HUES64 (cell line): ENCODE measurements at regions not wholly inside any gene's neighbourhood (a gene's known extent, or its start where the extent isn't known, plus 50 kb on each side); places are given as distances from the start of the nearest gene placed in this dataset.
"Not testable (repeated sequence)": the region's sequence is repeated elsewhere in the genome, so short reads cannot be mapped to it uniquely, and the experiment has no call there.

Experiments
- H3K27ac ChIP-seq: 2 replicates; pipeline ENCODE4 v1.7.0; 2013; ENCODE audit warnings: low read depth, low read length, inconsistent platforms
- H3K27me3 ChIP-seq: 2 replicates; pipeline ENCODE4 v1.6.1; 2013; ENCODE audit warnings: mild to moderate bottlenecking, low read length; ENCODE audit not compliant: insufficient read depth
- H3K36me3 ChIP-seq: 2 replicates; pipeline ENCODE4 v1.6.1; 2013; ENCODE audit warnings: mild to moderate bottlenecking, low read length; ENCODE audit not compliant: insufficient read depth
- H3K4me1 ChIP-seq: 2 replicates; pipeline ENCODE4 v1.6.1; 2013; ENCODE audit warnings: mild to moderate bottlenecking, low read length, moderate library complexity; ENCODE audit not compliant: insufficient read depth
- H3K4me3 ChIP-seq: 2 replicates; pipeline ENCODE4 v1.5.1; 2013; ENCODE audit warnings: mild to moderate bottlenecking, low read length, moderate library complexity
- H3K9ac ChIP-seq: 2 replicates; pipeline ENCODE4 v1.6.1; 2013; ENCODE audit warnings: mild to moderate bottlenecking, low read depth, low read length
- H3K9me3 ChIP-seq: 2 replicates; pipeline ENCODE4 v1.6.1; 2013; ENCODE audit warnings: low read depth, low read length; ENCODE audit not compliant: insufficient read depth
- WGBS: fragments of 150-250, 120-280 bp; methylation state at CpG from one replicate; pipeline ENCODE4 v1.1.7; 2013; ENCODE audit warnings: missing lambda C conversion rate; 5-methylcytosine and 5-hydroxymethylcytosine counted together

- H3K4me3 ChIP-seq, result no peak overlapping the region
- H3K27me3 ChIP-seq, result no peaks in the 10 kb centered on the region
- peaks cover 3% of the 10 kb centered on the region; the same call in 1 of the 2 replicates for H3K9me3 ChIP-seq
- no peak overlapping the region for H3K9ac ChIP-seq
- peaks cover 10% of the 10 kb centered on the region; the same call in 1 of the 2 replicates for H3K4me1 ChIP-seq
- WGBS, result 93% methylated on average over 12 of the region's 12 CpGs
- no peak overlapping the region for H3K27ac ChIP-seq
- H3K36me3 ChIP-seq, result no peaks in the 10 kb centered on the region
These were observed 89.7 kb upstream of the SH3BP4 start for GRCh38 chr2:234861841-234862735.

GRCh38 chr2:234859330-234859872, 92.4 kb upstream of the SH3BP4 start:
- H3K27me3 ChIP-seq, H3K27ac ChIP-seq, H3K36me3 ChIP-seq, H3K9ac ChIP-seq, H3K4me3 ChIP-seq, H3K9me3 ChIP-seq: not testable (repeated sequence)
- 95% methylated on average over 8 of the region's 8 CpGs for WGBS
- peaks cover 10% of the 10 kb centered on the region; the same call in 1 of the 2 replicates for H3K4me1 ChIP-seq

- 71% methylated on average over 6 of the region's 6 CpGs for WGBS
- Histone ChIP-seq H3K36me3 (no peaks in the 10 kb centered on the region), H3K9ac (no peak overlapping the region), H3K9me3 (0 out of 2 replicates have a peak, but pooled peaks cover 5% of the 10 kb centered on the region), H3K27me3 (no peaks in the 10 kb centered on the region), H3K4me1 (peaks cover 10% of the 10 kb centered on the region; the same call in 1 of the 2 replicates), H3K4me3 (no peak overlapping the region), H3K27ac (no peak overlapping the region)
These were observed 93.0 kb upstream of the SH3BP4 start for GRCh38 chr2:234858790-234859329.

GRCh38 chr2:234858145-234858544, 93.7 kb upstream of the SH3BP4 start:
- H3K4me3 ChIP-seq, result no peak overlapping the region
- 73% methylated on average over 7 of the region's 7 CpGs for WGBS
- no peak overlapping the region for H3K27ac ChIP-seq
- peaks cover 10% of the 10 kb centered on the region; the same call in 1 of the 2 replicates for H3K4me1 ChIP-seq
- H3K36me3 ChIP-seq, result no peaks in the 10 kb centered on the region
- 0 out of 2 replicates have a peak, but pooled peaks cover 5% of the 10 kb centered on the region for H3K9me3 ChIP-seq
- H3K9ac ChIP-seq, result no peak overlapping the region
- no peaks in the 10 kb centered on the region for H3K27me3 ChIP-seq

- Histone ChIP-seq H3K36me3 (no peaks in the 10 kb centered on the region), H3K9ac (no peak overlapping the region), H3K27ac (no peak overlapping the region), H3K4me3 (no peak overlapping the region), H3K4me1 (peaks cover 11% of the 10 kb centered on the region), H3K27me3 (no peaks in the 10 kb centered on the region), H3K9me3 (0 out of 2 replicates have a peak, but pooled peaks cover 5% of the 10 kb centered on the region)
- WGBS, result 90% methylated on average over 1 of the region's 2 CpGs
These were observed 98.1 kb upstream of the SH3BP4 start for GRCh38 chr2:234853729-234854128.

GRCh38 chr2:234852941-234853340, 98.9 kb upstream of the SH3BP4 start:
- H3K9me3 ChIP-seq, result 0 out of 2 replicates have a peak, but pooled peaks cover 5% of the 10 kb centered on the region
- WGBS, result 93% methylated on average over 5 of the region's 5 CpGs
- no peaks in the 10 kb centered on the region for H3K36me3 ChIP-seq
- H3K9ac ChIP-seq, result no peak overlapping the region
- no peaks in the 10 kb centered on the region for H3K27me3 ChIP-seq
- H3K4me1 ChIP-seq, result peaks cover 12% of the 10 kb centered on the region
- no peak overlapping the region for H3K4me3 ChIP-seq
- no peak overlapping the region for H3K27ac ChIP-seq

GRCh38 chr2:234852035-234852434, 99.8 kb upstream of the SH3BP4 start:
- no peaks in the 10 kb centered on the region for H3K36me3 ChIP-seq
- no peak overlapping the region for H3K9ac ChIP-seq
- no peak overlapping the region for H3K4me3 ChIP-seq
- H3K9me3 ChIP-seq, result 0 out of 2 replicates have a peak, but pooled peaks cover 5% of the 10 kb centered on the region
- no peaks in the 10 kb centered on the region for H3K27me3 ChIP-seq
- no peak overlapping the region for H3K27ac ChIP-seq
- WGBS, result no CpG with 5 or more reads among the region's 1 CpG
- H3K4me1 ChIP-seq, result peaks cover 12% of the 10 kb centered on the region

- Histone ChIP-seq H3K27ac (no peak overlapping the region), H3K9ac (no peak overlapping the region), H3K4me3 (no peak overlapping the region), H3K27me3 (no peaks in the 10 kb centered on the region), H3K9me3 (0 out of 2 replicates have a peak, but pooled peaks cover 5% of the 10 kb centered on the region), H3K36me3 (no peaks in the 10 kb centered on the region), H3K4me1 (peaks cover 12% of the 10 kb centered on the region)
- WGBS, result 94% methylated on average over 5 of the region's 5 CpGs
These were observed 100.4 kb upstream of the SH3BP4 start for GRCh38 chr2:234851451-234851850.

- H3K9me3 ChIP-seq, result 0 out of 2 replicates have a peak, but pooled peaks cover 5% of the 10 kb centered on the region
- 93% methylated on average over 5 of the region's 5 CpGs for WGBS
- H3K9ac ChIP-seq, result no peak overlapping the region
- no peaks in the 10 kb centered on the region for H3K36me3 ChIP-seq
- H3K27ac ChIP-seq, result no peak overlapping the region
- no peaks in the 10 kb centered on the region for H3K27me3 ChIP-seq
- H3K4me3 ChIP-seq, result no peak overlapping the region
- peaks cover 12% of the 10 kb centered on the region for H3K4me1 ChIP-seq
These were observed 101.0 kb upstream of the SH3BP4 start for GRCh38 chr2:234850818-234851217.

- WGBS, result 94% methylated on average over 4 of the region's 4 CpGs
- Histone ChIP-seq H3K9me3 (no peaks in the 10 kb centered on the region), H3K9ac (no peak overlapping the region), H3K4me3 (no peak overlapping the region), H3K4me1 (peaks cover 12% of the 10 kb centered on the region), H3K27ac (no peak overlapping the region), H3K27me3 (no peaks in the 10 kb centered on the region), H3K36me3 (no peaks in the 10 kb centered on the region)
These were observed 102.1 kb upstream of the SH3BP4 start for GRCh38 chr2:234849678-234850077.

GRCh38 chr2:234848578-234848977, 103.2 kb upstream of the SH3BP4 start:
- Histone ChIP-seq H3K36me3 (no peaks in the 10 kb centered on the region), H3K27me3 (no peaks in the 10 kb centered on the region), H3K9ac (no peak overlapping the region), H3K27ac (no peak overlapping the region), H3K4me1 (peaks cover 12% of the 10 kb centered on the region), H3K4me3 (no peak overlapping the region), H3K9me3 (no peaks in the 10 kb centered on the region)
